ENCODE measurements at regions not wholly inside any gene's neighbourhood (a gene's known extent, or its start where the extent isn't known, plus 50 kb on each side); places are given as distances from the start of the nearest gene placed in this dataset.

DNA sequence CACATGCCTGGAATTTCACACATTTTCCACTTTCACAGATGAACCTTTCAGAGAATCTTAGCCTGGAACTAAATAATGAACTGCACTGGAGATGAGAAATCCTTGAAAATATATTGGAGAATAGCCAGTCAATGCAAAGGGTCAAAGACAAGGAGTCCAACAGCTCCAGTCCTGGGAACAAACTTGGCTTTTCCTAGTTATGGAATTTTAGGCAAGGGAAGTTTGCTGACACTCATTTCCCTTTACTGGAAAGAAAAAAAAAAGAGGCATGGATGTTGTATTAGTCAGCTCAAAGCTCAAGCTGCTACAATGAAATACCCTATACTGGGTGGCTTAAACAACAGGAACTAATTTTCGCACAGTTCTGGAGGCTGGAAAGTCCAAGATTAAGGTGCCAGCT lies 690.8 kb upstream of the ARPP21 start:
- TF ChIP-seq, protein P1, sequence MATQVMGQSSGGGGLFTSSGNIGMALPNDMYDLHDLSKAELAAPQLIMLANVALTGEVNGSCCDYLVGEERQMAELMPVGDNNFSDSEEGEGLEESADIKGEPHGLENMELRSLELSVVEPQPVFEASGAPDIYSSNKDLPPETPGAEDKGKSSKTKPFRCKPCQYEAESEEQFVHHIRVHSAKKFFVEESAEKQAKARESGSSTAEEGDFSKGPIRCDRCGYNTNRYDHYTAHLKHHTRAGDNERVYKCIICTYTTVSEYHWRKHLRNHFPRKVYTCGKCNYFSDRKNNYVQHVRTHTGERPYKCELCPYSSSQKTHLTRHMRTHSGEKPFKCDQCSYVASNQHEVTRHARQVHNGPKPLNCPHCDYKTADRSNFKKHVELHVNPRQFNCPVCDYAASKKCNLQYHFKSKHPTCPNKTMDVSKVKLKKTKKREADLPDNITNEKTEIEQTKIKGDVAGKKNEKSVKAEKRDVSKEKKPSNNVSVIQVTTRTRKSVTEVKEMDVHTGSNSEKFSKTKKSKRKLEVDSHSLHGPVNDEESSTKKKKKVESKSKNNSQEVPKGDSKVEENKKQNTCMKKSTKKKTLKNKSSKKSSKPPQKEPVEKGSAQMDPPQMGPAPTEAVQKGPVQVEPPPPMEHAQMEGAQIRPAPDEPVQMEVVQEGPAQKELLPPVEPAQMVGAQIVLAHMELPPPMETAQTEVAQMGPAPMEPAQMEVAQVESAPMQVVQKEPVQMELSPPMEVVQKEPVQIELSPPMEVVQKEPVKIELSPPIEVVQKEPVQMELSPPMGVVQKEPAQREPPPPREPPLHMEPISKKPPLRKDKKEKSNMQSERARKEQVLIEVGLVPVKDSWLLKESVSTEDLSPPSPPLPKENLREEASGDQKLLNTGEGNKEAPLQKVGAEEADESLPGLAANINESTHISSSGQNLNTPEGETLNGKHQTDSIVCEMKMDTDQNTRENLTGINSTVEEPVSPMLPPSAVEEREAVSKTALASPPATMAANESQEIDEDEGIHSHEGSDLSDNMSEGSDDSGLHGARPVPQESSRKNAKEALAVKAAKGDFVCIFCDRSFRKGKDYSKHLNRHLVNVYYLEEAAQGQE (IDR thresholded peaks at IDR 0.05; ENCODE audit: insufficient replicate concordance, low read depth), result no peak
- TF ChIP-seq GABPA (IDR thresholded peaks at IDR 0.05; ENCODE audit: low read depth), result no peak
- no peak for TF ChIP-seq SPI1 (IDR thresholded peaks at IDR 0.05; ENCODE audit: borderline replicate concordance, low read depth)
- TF ChIP-seq POLR2AphosphoS5 (IDR thresholded peaks at IDR 0.05; ENCODE audit: low read depth), result no peak
- TF ChIP-seq, protein P2, sequence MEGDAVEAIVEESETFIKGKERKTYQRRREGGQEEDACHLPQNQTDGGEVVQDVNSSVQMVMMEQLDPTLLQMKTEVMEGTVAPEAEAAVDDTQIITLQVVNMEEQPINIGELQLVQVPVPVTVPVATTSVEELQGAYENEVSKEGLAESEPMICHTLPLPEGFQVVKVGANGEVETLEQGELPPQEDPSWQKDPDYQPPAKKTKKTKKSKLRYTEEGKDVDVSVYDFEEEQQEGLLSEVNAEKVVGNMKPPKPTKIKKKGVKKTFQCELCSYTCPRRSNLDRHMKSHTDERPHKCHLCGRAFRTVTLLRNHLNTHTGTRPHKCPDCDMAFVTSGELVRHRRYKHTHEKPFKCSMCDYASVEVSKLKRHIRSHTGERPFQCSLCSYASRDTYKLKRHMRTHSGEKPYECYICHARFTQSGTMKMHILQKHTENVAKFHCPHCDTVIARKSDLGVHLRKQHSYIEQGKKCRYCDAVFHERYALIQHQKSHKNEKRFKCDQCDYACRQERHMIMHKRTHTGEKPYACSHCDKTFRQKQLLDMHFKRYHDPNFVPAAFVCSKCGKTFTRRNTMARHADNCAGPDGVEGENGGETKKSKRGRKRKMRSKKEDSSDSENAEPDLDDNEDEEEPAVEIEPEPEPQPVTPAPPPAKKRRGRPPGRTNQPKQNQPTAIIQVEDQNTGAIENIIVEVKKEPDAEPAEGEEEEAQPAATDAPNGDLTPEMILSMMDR (IDR thresholded peaks at IDR 0.05; ENCODE audit: insufficient read depth, low read length), result no peak
- no peak overlapping the region for H3K4me3 ChIP-seq (replicated peaks; ENCODE audit: insufficient read depth, low read length)
- DNase-seq (ENCODE audit: low read depth in 1 of 2, low spot score in 1 of 2), result no peak
- H3K27me3 ChIP-seq (ENCODE audit: insufficient read depth, poor library complexity, severe bottlenecking), result no peaks in the 10 kb centered on the region
- no peak overlapping the region for H3K27ac ChIP-seq (replicated peaks)

DNA sequence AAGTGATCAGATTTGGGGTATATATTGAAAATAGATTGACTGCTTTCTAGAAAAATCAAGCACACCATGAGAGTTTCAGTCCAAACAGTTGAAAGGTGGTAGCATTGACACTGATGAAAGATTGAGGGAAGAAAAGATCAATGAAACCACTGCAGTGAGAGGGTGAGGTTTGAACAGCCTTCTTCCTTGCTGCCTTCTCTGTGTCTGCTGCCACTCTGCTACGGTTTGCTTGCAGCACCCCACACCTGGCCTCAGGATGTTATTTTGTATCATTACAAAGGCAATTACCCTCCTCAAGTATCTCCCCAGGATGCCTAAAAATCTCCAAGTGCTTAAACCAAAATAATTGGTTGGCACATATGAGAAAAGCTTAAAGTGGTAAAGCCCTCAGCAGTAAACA lies 683.6 kb upstream of the ARPP21 start:
- Histone ChIP-seq H3K4me3 (replicated peaks; ENCODE audit: insufficient read depth, low read length) (no peak overlapping the region), H3K27me3 (ENCODE audit: insufficient read depth, poor library complexity, severe bottlenecking) (no peaks in the 10 kb centered on the region), H3K27ac (replicated peaks) (peak overlapping the region; percentile 35; the same call in 1 of the 2 replicates)
- TF ChIP-seq GABPA (IDR thresholded peaks at IDR 0.05; ENCODE audit: low read depth), result no peak
- TF ChIP-seq, protein P2 (IDR thresholded peaks at IDR 0.05; ENCODE audit: insufficient read depth, low read length), result no peak
- no peak for TF ChIP-seq SPI1 (IDR thresholded peaks at IDR 0.05; ENCODE audit: borderline replicate concordance, low read depth)
- no peak for TF ChIP-seq POLR2AphosphoS5 (IDR thresholded peaks at IDR 0.05; ENCODE audit: low read depth)
- TF ChIP-seq, protein P1 (IDR thresholded peaks at IDR 0.05; ENCODE audit: insufficient replicate concordance, low read depth), result no peak
- no peak for DNase-seq (ENCODE audit: low read depth in 1 of 2, low spot score in 1 of 2)

DNA sequence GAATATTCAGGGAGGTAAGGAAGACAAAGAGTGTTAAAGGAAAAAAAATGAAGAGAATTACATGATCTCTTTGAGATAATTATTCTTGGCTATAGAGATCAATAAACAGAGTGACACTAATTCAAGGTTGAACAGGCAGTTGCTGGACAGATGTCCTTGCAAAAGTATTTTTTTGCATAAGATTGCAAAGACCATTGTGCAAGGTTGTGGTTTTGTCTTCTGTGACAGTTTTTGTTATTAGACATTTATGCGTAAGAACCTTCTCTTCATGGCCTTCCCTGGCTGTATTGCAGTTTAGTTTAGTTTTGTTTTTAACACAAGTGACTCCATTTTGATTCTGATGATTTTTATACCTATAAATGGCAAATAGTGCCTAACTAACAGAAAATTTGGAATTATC lies 682.8 kb upstream of the ARPP21 start:
- Histone ChIP-seq H3K27ac (replicated peaks) (peak overlapping the region; percentile 42), H3K27me3 (ENCODE audit: insufficient read depth, poor library complexity, severe bottlenecking) (no peaks in the 10 kb centered on the region), H3K4me3 (replicated peaks; ENCODE audit: insufficient read depth, low read length) (no peak overlapping the region)
- no peak for TF ChIP-seq POLR2AphosphoS5 (IDR thresholded peaks at IDR 0.05; ENCODE audit: low read depth)
- TF ChIP-seq, protein P1 (IDR thresholded peaks at IDR 0.05; ENCODE audit: insufficient replicate concordance, low read depth), result peak; percentile 55
- peak in 1 of 2 experiments; percentile 73 for DNase-seq (ENCODE audit: low read depth in 1 of 2, low spot score in 1 of 2)

Data from HL-60 (cell line).